ENCODE measurements at regions not wholly inside any gene's neighbourhood (a gene's known extent, or its start where the extent isn't known, plus 50 kb on each side); places are given as distances from the start of the nearest gene placed in this dataset.

DNA sequence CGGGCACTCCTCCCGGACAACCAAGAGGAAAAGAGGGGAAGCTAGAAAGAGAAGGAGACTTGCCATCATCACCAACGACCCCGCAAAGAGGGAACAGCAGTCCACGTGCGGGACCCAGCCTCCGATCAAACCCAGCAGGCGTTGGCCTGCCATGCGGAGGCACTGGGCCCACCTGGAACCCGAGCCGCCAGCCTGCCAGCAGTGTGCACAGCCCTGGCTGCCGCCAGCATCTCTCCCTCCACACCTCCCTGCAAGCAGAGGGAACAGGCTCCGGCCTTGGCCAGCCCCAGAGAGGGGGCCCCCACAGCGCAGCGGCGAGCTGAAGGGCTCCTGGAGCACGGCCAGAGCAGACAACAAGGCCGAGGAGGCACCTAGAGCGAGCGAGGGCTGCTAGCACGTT, 1244.7 kb upstream of the B3GALT2 start:
- POLR2A ChIA-PET: interaction anchor here (0.6 kb wide), 1 partner anchor 83 kb away, joined by 3 read pairs; no protein-coding TSS in a partner anchor
- CTCF ChIA-PET (ENCODE audit: low intra/inter-chr PET ratio): no interaction called here
- intact Hi-C loops (cut with micrococcal nuclease): no loop called here
- 11% methylated on average over 21 of the region's 21 CpGs for WGBS (ENCODE audit: insufficient coverage, low coverage, missing lambda C conversion rate)
- DNase-seq (ENCODE audit: extremely low read depth in 1 of 4, low spot score in 3 of 4): no peak
- Histone ChIP-seq H3K4me3 (no peak overlapping the region), H3K4me2 (ENCODE audit: insufficient read depth, low read length) (no peak overlapping the region), H3K4me1 (replicated peaks in 1 of 2; ENCODE audit: control insufficient read depth in 2 of 2, insufficient read depth in 2 of 2, low read length in 2 of 2) (no peaks in the 10 kb centered on the region), H3K9ac (ENCODE audit: insufficient read depth in 1 of 2, low read depth in 2 of 2, low read length in 2 of 2) (no peak overlapping the region), H3K36me3 (ENCODE audit: control insufficient read depth, insufficient read depth, low read length) (no peaks in the 10 kb centered on the region), H4K20me1 (replicated peaks; ENCODE audit: control insufficient read depth, insufficient read depth, low read length) (no peaks in the 10 kb centered on the region), H2AFZ (ENCODE audit: low read depth, low read length) (no peak overlapping the region), H3K27ac (ENCODE audit: extremely low read depth, low read depth, low read length) (no peak overlapping the region), H3K27me3 (ENCODE audit: control insufficient read depth in 2 of 2, insufficient read depth in 2 of 2, low read length in 2 of 2) (no peaks in the 10 kb centered on the region), H3K9me1 (ENCODE audit: control insufficient read depth, insufficient read depth, low read length) (no peaks in the 10 kb centered on the region), H3K79me2 (ENCODE audit: control insufficient read depth, insufficient read depth, low read length) (no peaks in the 10 kb centered on the region), H3K9me3 (replicated peaks; ENCODE audit: control insufficient read depth, insufficient read depth, low read depth, low read length) (no peaks in the 10 kb centered on the region)
- ATAC-seq: no peak
- TF ChIP-seq SAFB2 (IDR thresholded peaks at IDR 0.05; ENCODE audit: borderline replicate concordance, low read depth, low read length, severe bottlenecking) (no peak), PURB (CRISPR knock-in tag; IDR thresholded peaks at IDR 0.05; ENCODE audit: low read depth) (no peak), HNRNPL (IDR thresholded peaks at IDR 0.05; ENCODE audit: low read depth, low read length) (no peak), TCF7L2 (IDR thresholded peaks at IDR 0.05; ENCODE audit: low read depth, low read length) (no peak), ATF7 (IDR thresholded peaks at IDR 0.05) (no peak), RBM22 (IDR thresholded peaks at IDR 0.05; ENCODE audit: low read depth, low read length, poor library complexity, severe bottlenecking) (no peak), XRCC4 (IDR thresholded peaks at IDR 0.05; ENCODE audit: extremely low read depth, insufficient read depth, insufficient read length) (no peak), ZFP1 (CRISPR knock-in tag; IDR thresholded peaks at IDR 0.05) (no peak), POLR2H (tag; IDR thresholded peaks at IDR 0.05; ENCODE audit: low read depth) (no peak), SAP30 (IDR thresholded peaks at IDR 0.05; ENCODE audit: borderline replicate concordance, insufficient read depth, low read depth, low read length, poor library complexity, severe bottlenecking) (no peak), RBBP5 (IDR thresholded peaks at IDR 0.05; ENCODE audit: borderline replicate concordance, insufficient read depth, low read length, poor library complexity, severe bottlenecking) (no peak), BRD9 (IDR thresholded peaks at IDR 0.05; ENCODE audit: low read depth, partially characterized antibody) (no peak)
- TF ChIP-seq, protein P1, sequence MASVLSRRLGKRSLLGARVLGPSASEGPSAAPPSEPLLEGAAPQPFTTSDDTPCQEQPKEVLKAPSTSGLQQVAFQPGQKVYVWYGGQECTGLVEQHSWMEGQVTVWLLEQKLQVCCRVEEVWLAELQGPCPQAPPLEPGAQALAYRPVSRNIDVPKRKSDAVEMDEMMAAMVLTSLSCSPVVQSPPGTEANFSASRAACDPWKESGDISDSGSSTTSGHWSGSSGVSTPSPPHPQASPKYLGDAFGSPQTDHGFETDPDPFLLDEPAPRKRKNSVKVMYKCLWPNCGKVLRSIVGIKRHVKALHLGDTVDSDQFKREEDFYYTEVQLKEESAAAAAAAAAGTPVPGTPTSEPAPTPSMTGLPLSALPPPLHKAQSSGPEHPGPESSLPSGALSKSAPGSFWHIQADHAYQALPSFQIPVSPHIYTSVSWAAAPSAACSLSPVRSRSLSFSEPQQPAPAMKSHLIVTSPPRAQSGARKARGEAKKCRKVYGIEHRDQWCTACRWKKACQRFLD (CRISPR knock-in tag; IDR thresholded peaks at IDR 0.05): no peak
- TF ChIP-seq, protein P2, sequence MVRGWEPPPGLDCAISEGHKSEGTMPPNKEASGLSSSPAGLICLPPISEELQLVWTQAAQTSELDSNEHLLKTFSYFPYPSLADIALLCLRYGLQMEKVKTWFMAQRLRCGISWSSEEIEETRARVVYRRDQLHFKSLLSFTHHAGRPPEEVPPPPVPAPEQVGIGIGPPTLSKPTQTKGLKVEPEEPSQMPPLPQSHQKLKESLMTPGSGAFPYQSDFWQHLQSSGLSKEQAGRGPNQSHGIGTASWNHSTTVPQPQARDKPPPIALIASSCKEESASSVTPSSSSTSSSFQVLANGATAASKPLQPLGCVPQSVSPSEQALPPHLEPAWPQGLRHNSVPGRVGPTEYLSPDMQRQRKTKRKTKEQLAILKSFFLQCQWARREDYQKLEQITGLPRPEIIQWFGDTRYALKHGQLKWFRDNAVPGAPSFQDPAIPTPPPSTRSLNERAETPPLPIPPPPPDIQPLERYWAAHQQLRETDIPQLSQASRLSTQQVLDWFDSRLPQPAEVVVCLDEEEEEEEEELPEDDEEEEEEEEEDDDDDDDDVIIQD (CRISPR knock-in tag; IDR thresholded peaks at IDR 0.05): no peak
- TF ChIP-seq, protein P3, sequence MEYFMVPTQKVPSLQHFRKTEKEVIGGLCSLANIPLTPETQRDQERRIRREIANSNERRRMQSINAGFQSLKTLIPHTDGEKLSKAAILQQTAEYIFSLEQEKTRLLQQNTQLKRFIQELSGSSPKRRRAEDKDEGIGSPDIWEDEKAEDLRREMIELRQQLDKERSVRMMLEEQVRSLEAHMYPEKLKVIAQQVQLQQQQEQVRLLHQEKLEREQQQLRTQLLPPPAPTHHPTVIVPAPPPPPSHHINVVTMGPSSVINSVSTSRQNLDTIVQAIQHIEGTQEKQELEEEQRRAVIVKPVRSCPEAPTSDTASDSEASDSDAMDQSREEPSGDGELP (CRISPR knock-in tag; IDR thresholded peaks at IDR 0.05; ENCODE audit: borderline replicate concordance): no peak
- FAIRE-seq: no peak
- in situ Hi-C loops (cut with MboI): no loop called here
- BruUV-seq (replicated peaks): no TSS peak

Measured in K562 (cell line).